ENCODE measurements at regions not wholly inside any gene's neighbourhood (a gene's known extent, or its start where the extent isn't known, plus 50 kb on each side); places are given as distances from the start of the nearest gene placed in this dataset.

- no peaks in the 10 kb centered on the region for H3K27me3 ChIP-seq (ENCODE audit: insufficient read depth, low read depth)
- no peaks in the 10 kb centered on the region for H3K79me2 ChIP-seq (ENCODE audit: insufficient read depth, low read depth)
- no peaks in the 10 kb centered on the region for H3K4me1 ChIP-seq (ENCODE audit: low read depth, poor library complexity, severe bottlenecking)
- H4K20me1 ChIP-seq (ENCODE audit: insufficient read depth): no peaks in the 10 kb centered on the region
- H2AFZ ChIP-seq (ENCODE audit: low read depth): no peak overlapping the region
- H3K27ac ChIP-seq: no peak overlapping the region
- no peak overlapping the region for H3K4me3 ChIP-seq (IDR thresholded peaks at IDR 0.05; ENCODE audit: insufficient read depth, low read depth, low read length)
- H3K4me2 ChIP-seq: no peak overlapping the region
- no peaks in the 10 kb centered on the region for H3K36me3 ChIP-seq (ENCODE audit: insufficient read depth)
- H3K9ac ChIP-seq: no peak overlapping the region
- TF ChIP-seq, protein P1, sequence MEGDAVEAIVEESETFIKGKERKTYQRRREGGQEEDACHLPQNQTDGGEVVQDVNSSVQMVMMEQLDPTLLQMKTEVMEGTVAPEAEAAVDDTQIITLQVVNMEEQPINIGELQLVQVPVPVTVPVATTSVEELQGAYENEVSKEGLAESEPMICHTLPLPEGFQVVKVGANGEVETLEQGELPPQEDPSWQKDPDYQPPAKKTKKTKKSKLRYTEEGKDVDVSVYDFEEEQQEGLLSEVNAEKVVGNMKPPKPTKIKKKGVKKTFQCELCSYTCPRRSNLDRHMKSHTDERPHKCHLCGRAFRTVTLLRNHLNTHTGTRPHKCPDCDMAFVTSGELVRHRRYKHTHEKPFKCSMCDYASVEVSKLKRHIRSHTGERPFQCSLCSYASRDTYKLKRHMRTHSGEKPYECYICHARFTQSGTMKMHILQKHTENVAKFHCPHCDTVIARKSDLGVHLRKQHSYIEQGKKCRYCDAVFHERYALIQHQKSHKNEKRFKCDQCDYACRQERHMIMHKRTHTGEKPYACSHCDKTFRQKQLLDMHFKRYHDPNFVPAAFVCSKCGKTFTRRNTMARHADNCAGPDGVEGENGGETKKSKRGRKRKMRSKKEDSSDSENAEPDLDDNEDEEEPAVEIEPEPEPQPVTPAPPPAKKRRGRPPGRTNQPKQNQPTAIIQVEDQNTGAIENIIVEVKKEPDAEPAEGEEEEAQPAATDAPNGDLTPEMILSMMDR (conservative IDR thresholded peaks at IDR 0.05; ENCODE audit: low read depth, low read length): no peak
These were observed 234.5 kb upstream of the MAN1A1 start for GRCh38 chr6:119584088-119584487.

DNA sequence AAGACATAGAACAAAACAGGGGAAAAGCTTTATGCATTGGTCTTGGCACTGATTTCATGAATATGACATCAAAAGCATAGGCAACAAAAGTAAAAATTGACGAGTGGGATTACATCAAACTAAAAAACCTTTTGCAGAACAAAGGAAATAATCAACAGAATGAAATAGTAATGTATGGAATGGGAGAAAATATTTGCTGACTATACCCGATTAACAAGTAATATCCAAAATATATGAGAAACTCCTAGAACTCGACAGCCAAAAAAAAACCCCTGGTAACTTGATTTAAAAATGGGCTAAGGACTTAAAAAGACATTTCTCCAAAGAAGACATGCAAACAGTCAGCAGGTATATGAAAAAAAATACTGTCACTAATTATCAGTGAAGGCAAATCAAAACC, 231.7 kb upstream of the MAN1A1 start:
- Histone ChIP-seq H3K79me2 (ENCODE audit: insufficient read depth, low read depth) (no peaks in the 10 kb centered on the region), H3K36me3 (ENCODE audit: insufficient read depth) (no peaks in the 10 kb centered on the region), H3K27me3 (ENCODE audit: insufficient read depth, low read depth) (no peaks in the 10 kb centered on the region), H4K20me1 (ENCODE audit: insufficient read depth) (no peaks in the 10 kb centered on the region), H3K4me1 (ENCODE audit: low read depth, poor library complexity, severe bottlenecking) (peaks cover 4% of the 10 kb centered on the region), H3K4me3 (IDR thresholded peaks at IDR 0.05; ENCODE audit: insufficient read depth, low read depth, low read length) (no peak overlapping the region), H3K27ac (no peak overlapping the region), H2AFZ (ENCODE audit: low read depth) (no peak overlapping the region), H3K4me2 (no peak overlapping the region), H3K9ac (no peak overlapping the region)
- TF ChIP-seq, protein P1 (conservative IDR thresholded peaks at IDR 0.05; ENCODE audit: low read depth, low read length): no peak

DNA sequence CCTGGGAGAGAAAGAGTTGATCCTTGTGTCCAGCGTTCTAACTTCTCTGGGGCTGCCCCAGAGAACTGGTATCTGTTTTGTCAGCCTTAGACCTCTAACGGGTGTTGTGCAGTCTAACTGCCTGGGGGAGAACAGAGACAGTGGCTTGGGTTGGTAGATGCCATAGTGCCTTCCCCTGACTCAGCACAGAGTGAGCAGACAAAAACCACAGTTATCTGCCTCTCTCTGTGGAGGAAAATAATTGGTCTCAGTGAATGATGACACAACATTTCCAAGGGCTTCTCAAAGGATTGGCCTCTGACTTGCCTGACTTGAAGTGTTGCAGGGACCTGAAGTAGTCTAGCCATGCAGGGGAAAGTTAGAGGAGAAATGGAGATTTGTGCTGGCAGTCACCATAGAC, 226.2 kb upstream of the MAN1A1 start:
- TF ChIP-seq, protein P1 (conservative IDR thresholded peaks at IDR 0.05; ENCODE audit: low read depth, low read length): no peak
- peak overlapping the region; percentile 68 for H2AFZ ChIP-seq (ENCODE audit: low read depth)
- H3K9ac ChIP-seq: peak overlapping the region; percentile 84
- H4K20me1 ChIP-seq (ENCODE audit: insufficient read depth): no peaks in the 10 kb centered on the region
- H3K36me3 ChIP-seq (ENCODE audit: insufficient read depth): no peaks in the 10 kb centered on the region
- H3K79me2 ChIP-seq (ENCODE audit: insufficient read depth, low read depth): peaks cover 28% of the 10 kb centered on the region
- H3K27me3 ChIP-seq (ENCODE audit: insufficient read depth, low read depth): no peaks in the 10 kb centered on the region
- peaks cover 17% of the 10 kb centered on the region for H3K4me1 ChIP-seq (ENCODE audit: low read depth, poor library complexity, severe bottlenecking)
- no peak overlapping the region for H3K4me3 ChIP-seq (IDR thresholded peaks at IDR 0.05; ENCODE audit: insufficient read depth, low read depth, low read length)
- peak overlapping the region; percentile 64 for H3K4me2 ChIP-seq
- peak overlapping the region; percentile 95 for H3K27ac ChIP-seq

GRCh38 chr6:119568580-119568979, 219.0 kb upstream of the MAN1A1 start:
- H3K9ac ChIP-seq: no peak overlapping the region
- peaks cover 17% of the 10 kb centered on the region for H3K79me2 ChIP-seq (ENCODE audit: insufficient read depth, low read depth)
- no peak overlapping the region for H2AFZ ChIP-seq (ENCODE audit: low read depth)
- no peak overlapping the region for H3K4me3 ChIP-seq (IDR thresholded peaks at IDR 0.05; ENCODE audit: insufficient read depth, low read depth, low read length)
- no peaks in the 10 kb centered on the region for H3K36me3 ChIP-seq (ENCODE audit: insufficient read depth)
- H3K4me2 ChIP-seq: no peak overlapping the region
- no peak overlapping the region for H3K27ac ChIP-seq
- TF ChIP-seq, protein P1 (conservative IDR thresholded peaks at IDR 0.05; ENCODE audit: low read depth, low read length): no peak
- peaks cover 22% of the 10 kb centered on the region for H3K4me1 ChIP-seq (ENCODE audit: low read depth, poor library complexity, severe bottlenecking)
- no peaks in the 10 kb centered on the region for H4K20me1 ChIP-seq (ENCODE audit: insufficient read depth)
- no peaks in the 10 kb centered on the region for H3K27me3 ChIP-seq (ENCODE audit: insufficient read depth, low read depth)

Data from KMS-11 (cell line).